Activated naive CD4-positive, alpha-beta T cell treated with anti-CD3 and anti-CD28 coated beads for 36 hours (primary cell): ENCODE measurements at regions not wholly inside any gene's neighbourhood (a gene's known extent, or its start where the extent isn't known, plus 50 kb on each side); places are given as distances from the start of the nearest gene placed in this dataset.
"Not testable (repeated sequence)": the region's sequence is repeated elsewhere in the genome, so short reads cannot be mapped to it uniquely, and the experiment has no call there.

Experiments
- CTCF ChIA-PET: fragments of 350-600 bp; sonication (Branson Sonifier 250); formaldehyde crosslinking; loops from one replicate; lab custom pipeline; 2021; ENCODE audit warnings: antibody characterized with exemption; lab: Charles Lee
- DNase-seq: peaks from one replicate; pipeline ENCODE4 v3.0.0-alpha.2; 2020
- H3K27ac Mint-ChIP-seq: one replicate; pipeline ENCODE4 v1.8.0; 2021; ENCODE audit warnings: mild to moderate bottlenecking, mixed read lengths
- H3K27me3 Mint-ChIP-seq: one replicate; pipeline ENCODE4 v1.8.0; 2021; ENCODE audit warnings: low read depth, mixed read lengths
- H3K36me3 Mint-ChIP-seq: one replicate; pipeline ENCODE4 v1.8.0; 2021; ENCODE audit warnings: low read depth, mixed read lengths
- H3K4me1 Mint-ChIP-seq: one replicate; pipeline ENCODE4 v1.8.0; 2021; ENCODE audit warnings: low read depth, mixed read lengths
- H3K4me3 Mint-ChIP-seq: one replicate; pipeline ENCODE4 v1.8.0; 2021; ENCODE audit warnings: mild to moderate bottlenecking, moderate library complexity, mixed read lengths
- H3K9me3 Mint-ChIP-seq: one replicate; pipeline ENCODE4 v1.8.0; 2021; ENCODE audit warnings: mixed read lengths
- intact Hi-C: fragments of 100-400 bp; cut with micrococcal nuclease; formaldehyde crosslinking; loops from one replicate; pipeline ENCODE4 v1.15.1; 2023

- intact Hi-C loops: no loop called here
- no peaks in the 10 kb centered on the region for H3K4me1 Mint-ChIP-seq
- DNase-seq: no peak
- H3K27ac Mint-ChIP-seq: no peak overlapping the region
- H3K36me3 Mint-ChIP-seq: no peaks in the 10 kb centered on the region
- H3K4me3 Mint-ChIP-seq: no peak overlapping the region
- CTCF ChIA-PET: no interaction called here
- H3K9me3 Mint-ChIP-seq: no peaks in the 10 kb centered on the region
- H3K27me3 Mint-ChIP-seq: peaks cover 15% of the 10 kb centered on the region
These were observed 70.9 kb upstream of the NBPF4 start for GRCh38 chr1:108314815-108315214.

GRCh38 chr1:108316545-108316944, 72.7 kb upstream of the NBPF4 start:
- Mint-ChIP-seq H3K27ac (no peak overlapping the region), H3K9me3 (no peaks in the 10 kb centered on the region), H3K4me1 (no peaks in the 10 kb centered on the region), H3K27me3 (peaks cover 15% of the 10 kb centered on the region), H3K4me3 (no peak overlapping the region), H3K36me3 (no peaks in the 10 kb centered on the region)
- no peak for DNase-seq
- intact Hi-C loops: no loop called here
- CTCF ChIA-PET: interaction anchor here (0.6 kb wide), 1 partner anchor 564 kb away, joined by 3 read pairs; no protein-coding TSS in a partner anchor

DNA sequence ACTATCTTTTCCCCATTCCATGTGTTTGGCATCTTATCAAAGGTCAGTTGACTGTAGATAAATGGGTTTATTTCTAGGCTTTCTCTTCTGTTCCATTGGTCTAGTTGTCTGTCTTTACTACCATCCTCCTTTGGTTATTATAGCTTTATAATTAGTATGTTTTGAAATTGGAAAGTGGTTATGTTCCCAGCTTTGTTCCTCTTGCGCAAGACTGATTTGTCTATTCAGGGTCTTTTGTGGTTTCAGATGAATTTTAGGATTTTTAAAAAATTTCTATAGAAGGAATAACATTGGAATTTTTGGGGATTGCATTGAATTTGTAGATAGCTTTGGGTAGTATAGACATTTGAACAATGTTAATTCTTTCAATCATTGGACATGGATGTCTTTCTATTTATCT, 77.0 kb upstream of the NBPF4 start:
- Mint-ChIP-seq H3K27me3 (peaks cover 9% of the 10 kb centered on the region), H3K4me3 (no peak overlapping the region), H3K27ac (no peak overlapping the region), H3K9me3 (no peaks in the 10 kb centered on the region), H3K36me3 (no peaks in the 10 kb centered on the region), H3K4me1 (no peaks in the 10 kb centered on the region)
- intact Hi-C loops: no loop called here
- DNase-seq: no peak
- CTCF ChIA-PET: interaction anchor here (0.6 kb wide), 1 partner anchor 238 kb away, joined by 3 read pairs; no protein-coding TSS in a partner anchor

DNA sequence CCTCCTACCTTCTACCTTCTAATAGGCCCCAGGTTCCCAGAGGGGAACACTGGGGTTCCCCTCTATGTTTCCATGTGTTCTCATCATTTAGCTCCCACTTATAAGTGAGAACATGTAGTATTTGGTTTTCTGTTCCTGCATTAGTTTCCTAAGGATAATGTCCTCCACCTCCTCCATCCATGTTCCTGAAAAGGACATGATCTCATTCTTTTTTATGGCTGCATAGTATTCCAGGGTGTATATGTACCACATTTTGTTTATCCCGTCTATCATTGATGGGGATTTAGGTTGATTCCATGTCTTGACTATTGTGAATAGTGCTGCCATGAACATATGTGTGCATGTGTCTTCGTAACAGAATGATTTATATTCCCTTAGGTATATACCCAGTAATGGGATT, 81.5 kb upstream of the NBPF4 start:
- H3K27ac Mint-ChIP-seq, H3K9me3 Mint-ChIP-seq, H3K4me3 Mint-ChIP-seq, CTCF ChIA-PET, H3K4me1 Mint-ChIP-seq, DNase-seq, H3K36me3 Mint-ChIP-seq: not testable (repeated sequence)
- intact Hi-C loops: loop anchor here (5.0 kb wide), 1 partner anchor 237 kb away; the partner anchor contains the start of gene EEIG2
- H3K27me3 Mint-ChIP-seq: peaks cover 28% of the 10 kb centered on the region

GRCh38 chr1:108327534-108328466, 83.9 kb upstream of the NBPF4 start:
- peaks cover 24% of the 10 kb centered on the region for H3K27me3 Mint-ChIP-seq

GRCh38 chr1:108345776-108346531, 102.1 kb upstream of the NBPF4 start:
- Mint-ChIP-seq H3K36me3 (no peaks in the 10 kb centered on the region), H3K27me3 (peaks cover 3% of the 10 kb centered on the region), H3K4me1 (no peaks in the 10 kb centered on the region), H3K9me3 (no peaks in the 10 kb centered on the region), H3K4me3 (no peak overlapping the region), H3K27ac (no peak overlapping the region)
- intact Hi-C loops: no loop called here
- CTCF ChIA-PET: interaction anchor here (0.6 kb wide), 1 partner anchor 137 kb away, joined by 3 read pairs; no protein-coding TSS in a partner anchor
- DNase-seq: no peak

More at GRCh38 chr1:108327534-108328466, 83.9 kb upstream of the NBPF4 start:
- Mint-ChIP-seq H3K4me1 (no peaks in the 10 kb centered on the region), H3K27ac (no peak overlapping the region), H3K4me3 (no peak overlapping the region), H3K36me3 (no peaks in the 10 kb centered on the region), H3K9me3 (peaks cover 2% of the 10 kb centered on the region)
- intact Hi-C loops: loop anchor here (5.0 kb wide), 1 partner anchor 235 kb away; the partner anchor contains the start of gene EEIG2
- CTCF ChIA-PET: no interaction called here
- no peak for DNase-seq

DNA sequence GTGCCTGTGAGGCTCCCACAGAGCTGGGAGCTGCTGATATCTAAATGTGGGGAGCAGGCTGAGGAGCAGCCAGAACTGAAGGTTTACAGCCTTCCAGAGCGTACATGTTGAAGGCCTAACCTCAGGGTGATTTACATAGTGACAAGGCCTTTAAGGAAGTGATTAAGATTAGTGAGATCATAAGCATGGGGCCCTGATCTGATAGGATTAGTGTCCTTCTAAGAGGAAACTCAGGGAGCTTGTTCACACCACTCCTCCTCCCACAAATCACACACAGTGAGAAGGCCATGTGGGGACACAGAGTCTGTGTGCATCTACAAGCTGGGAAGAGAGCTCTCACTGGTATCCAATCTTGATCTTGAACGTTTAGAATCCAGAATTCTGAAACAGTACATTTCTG, 92.3 kb upstream of the NBPF6 start:
- CTCF ChIA-PET: no interaction called here
- intact Hi-C loops: no loop called here

GRCh38 chr1:108380059-108380832, 69.9 kb upstream of the NBPF6 start:
- H3K9me3 Mint-ChIP-seq, DNase-seq, intact Hi-C loops, H3K27me3 Mint-ChIP-seq, H3K36me3 Mint-ChIP-seq, H3K4me3 Mint-ChIP-seq, CTCF ChIA-PET, H3K4me1 Mint-ChIP-seq, H3K27ac Mint-ChIP-seq: not testable (repeated sequence)

More for the DNA sequence above, 92.3 kb upstream of the NBPF6 start:
- DNase-seq: no peak
- H3K27ac Mint-ChIP-seq: no peak overlapping the region
- peaks cover 3% of the 10 kb centered on the region for H3K9me3 Mint-ChIP-seq
- no peak overlapping the region for H3K4me3 Mint-ChIP-seq
- H3K36me3 Mint-ChIP-seq: no peaks in the 10 kb centered on the region
- no peaks in the 10 kb centered on the region for H3K4me1 Mint-ChIP-seq
- H3K27me3 Mint-ChIP-seq: peaks cover 13% of the 10 kb centered on the region
